22Rv1 (cell line): ENCODE measurements at regions not wholly inside any gene's neighbourhood (a gene's known extent, or its start where the extent isn't known, plus 50 kb on each side); places are given as distances from the start of the nearest gene placed in this dataset.

Source experiments
- ZFX ChIP-seq: fragments of 450-650 bp; IDR thresholded peaks from 2 replicates; pipeline ENCODE4 v1.6.1; 2017; ENCODE audit warnings: antibody characterized with exemption, borderline replicate concordance
- TF ChIP-seq, protein P1 (sequence below): fragments of 450-650 bp; IDR thresholded peaks from 2 replicates; pipeline ENCODE4 v1.5.1; 2017; ENCODE audit warnings: mild to moderate bottlenecking

DNA sequence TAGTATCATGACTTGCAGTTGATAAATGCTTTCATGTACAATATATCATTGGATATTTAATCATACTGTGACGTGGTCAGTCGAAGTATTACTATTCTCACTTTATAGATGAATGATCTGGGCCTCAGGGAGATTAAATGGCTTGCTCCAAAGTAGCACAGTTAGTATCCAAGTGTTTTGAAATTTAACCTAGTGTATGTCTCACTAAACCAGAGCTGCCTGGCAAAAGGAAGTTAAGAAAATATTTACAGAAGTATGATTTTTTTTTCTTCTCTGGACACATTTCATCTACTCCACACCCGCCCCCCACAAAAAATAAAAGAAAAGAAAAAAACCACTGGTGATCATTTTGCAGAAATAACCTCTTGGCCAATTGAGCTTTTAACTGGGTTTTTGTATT lies 71.9 kb upstream of the CXADR start:
- TF ChIP-seq, protein P1, sequence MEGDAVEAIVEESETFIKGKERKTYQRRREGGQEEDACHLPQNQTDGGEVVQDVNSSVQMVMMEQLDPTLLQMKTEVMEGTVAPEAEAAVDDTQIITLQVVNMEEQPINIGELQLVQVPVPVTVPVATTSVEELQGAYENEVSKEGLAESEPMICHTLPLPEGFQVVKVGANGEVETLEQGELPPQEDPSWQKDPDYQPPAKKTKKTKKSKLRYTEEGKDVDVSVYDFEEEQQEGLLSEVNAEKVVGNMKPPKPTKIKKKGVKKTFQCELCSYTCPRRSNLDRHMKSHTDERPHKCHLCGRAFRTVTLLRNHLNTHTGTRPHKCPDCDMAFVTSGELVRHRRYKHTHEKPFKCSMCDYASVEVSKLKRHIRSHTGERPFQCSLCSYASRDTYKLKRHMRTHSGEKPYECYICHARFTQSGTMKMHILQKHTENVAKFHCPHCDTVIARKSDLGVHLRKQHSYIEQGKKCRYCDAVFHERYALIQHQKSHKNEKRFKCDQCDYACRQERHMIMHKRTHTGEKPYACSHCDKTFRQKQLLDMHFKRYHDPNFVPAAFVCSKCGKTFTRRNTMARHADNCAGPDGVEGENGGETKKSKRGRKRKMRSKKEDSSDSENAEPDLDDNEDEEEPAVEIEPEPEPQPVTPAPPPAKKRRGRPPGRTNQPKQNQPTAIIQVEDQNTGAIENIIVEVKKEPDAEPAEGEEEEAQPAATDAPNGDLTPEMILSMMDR, result no peak
- no peak for TF ChIP-seq ZFX
